Testis (tissue), 2 donors: ENCODE measurements at regions not wholly inside any gene's neighbourhood (a gene's known extent, or its start where the extent isn't known, plus 50 kb on each side); places are given as distances from the start of the nearest gene placed in this dataset.

Source experiments
- DNase-seq: peaks from one replicate; pipeline ENCODE4 v3.0.0-alpha.2; 2019
- H3K27ac ChIP-seq, 2 donors: fragments of 200-600 bp; sonication (generic); one replicate each; pipeline ENCODE4 v1.5.1; 2019
- H3K27me3 ChIP-seq: fragments of 200-600 bp; sonication (generic); one replicate; pipeline ENCODE4 v1.5.1; 2019
- H3K36me3 ChIP-seq: fragments of 200-600 bp; sonication (generic); one replicate; pipeline ENCODE4 v1.5.1; 2017; ENCODE audit warnings: low read depth; ENCODE audit errors: missing control alignments
- H3K4me1 ChIP-seq: fragments of 200-600 bp; sonication (generic); one replicate; pipeline ENCODE4 v1.5.1; 2019
- H3K4me3 ChIP-seq, 2 donors: fragments of 200-600 bp; sonication (generic); one replicate each; pipeline ENCODE4 v1.5.1; 2017 to 2019
- H3K9me3 ChIP-seq: fragments of 200-600 bp; sonication (generic); one replicate; pipeline ENCODE4 v1.5.1; 2017
- CTCF ChIP-seq, 3 experiments: fragments of 450-650 bp in 2 of 3; fragments of 200-600 bp in 1 of 3; sonication (generic) in 1 of 3; IDR thresholded peaks; one replicate each; pipeline ENCODE4 v1.5.1; 2016 to 2019; ENCODE audit warnings: antibody characterized with exemption in 3 of 3, mild to moderate bottlenecking in 2 of 3, moderate library complexity in 1 of 3
- POLR2A ChIP-seq: fragments of 450-650 bp; IDR thresholded peaks from one replicate; pipeline ENCODE4 v1.6.1; 2017; ENCODE audit warnings: antibody characterized with exemption, mild to moderate bottlenecking, moderate library complexity
- WGBS, 2 donors: methylation state at CpG; one replicate each; pipeline ENCODE4 v1.1.5; 2018; 5-methylcytosine and 5-hydroxymethylcytosine counted together
- intact Hi-C: fragments of 100-400 bp; cut with DNase I; formaldehyde crosslinking; loops from one replicate; pipeline ENCODE4 v1.15.1; 2023; ENCODE audit warnings: low total_unique reads

DNA sequence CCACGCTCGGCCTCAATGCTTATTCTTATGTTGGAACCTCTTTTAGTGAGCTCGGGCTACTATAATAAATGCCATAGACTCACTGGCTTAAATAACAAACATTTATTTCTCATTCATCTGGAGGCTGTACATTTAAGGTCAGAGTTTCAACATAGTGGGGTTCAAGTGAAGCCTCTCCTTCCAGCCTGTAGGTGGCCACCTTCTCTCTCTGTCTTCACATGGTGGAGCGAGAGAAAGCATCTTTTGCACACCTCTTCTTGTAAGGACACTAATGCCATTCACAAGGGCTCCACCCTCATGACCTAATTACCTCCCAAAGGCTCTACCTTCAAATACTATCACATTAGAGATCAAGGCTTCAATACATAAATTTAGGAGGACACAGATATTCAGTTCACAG, 520.3 kb upstream of the EPHA6 start:
- H3K4me3 ChIP-seq: no peak overlapping the region

DNA sequence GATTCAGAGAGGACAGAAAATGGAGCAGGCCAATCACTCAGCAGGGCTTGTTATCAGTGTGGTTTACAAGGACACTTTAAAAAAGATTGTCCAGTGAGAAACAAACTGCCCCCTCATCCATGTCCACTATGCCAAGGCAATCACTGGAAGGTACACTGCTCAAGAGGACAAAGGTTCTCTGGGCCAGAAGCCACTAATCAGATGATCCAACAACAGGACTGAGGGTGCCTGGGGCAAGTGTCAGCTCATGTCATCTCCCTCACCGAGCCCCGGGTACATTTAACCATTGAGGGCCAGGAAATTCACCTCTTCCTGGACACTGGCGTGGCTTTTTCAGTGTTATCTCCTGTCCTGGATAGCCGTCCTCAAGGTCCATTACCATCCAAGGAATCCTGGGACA, 513.7 kb upstream of the EPHA6 start:
- H3K36me3 ChIP-seq: no peaks in the 10 kb centered on the region
- DNase-seq: no peak
- WGBS, 2 donors: 74 to 87% methylated on average over 4 of the region's 4 CpGs
- intact Hi-C loops: no loop called here
- TF ChIP-seq POLR2A (no peak), CTCF (IDR thresholded peaks at IDR 0.05) (no peak)
- H3K4me3 ChIP-seq: no peak overlapping the region
- no peaks in the 10 kb centered on the region for H3K4me1 ChIP-seq
- no peak overlapping the region for H3K27ac ChIP-seq
- H3K27me3 ChIP-seq: no peaks in the 10 kb centered on the region
- H3K9me3 ChIP-seq: no peaks in the 10 kb centered on the region

More for the DNA sequence above, 520.3 kb upstream of the EPHA6 start:
- TF ChIP-seq CTCF (IDR thresholded peaks at IDR 0.05) (no peak), POLR2A (no peak)
- intact Hi-C loops: no loop called here
- 91 to 99% methylated on average over 4 of the region's 4 CpGs for WGBS, 2 donors
- H3K9me3 ChIP-seq: no peaks in the 10 kb centered on the region
- no peaks in the 10 kb centered on the region for H3K4me1 ChIP-seq
- no peaks in the 10 kb centered on the region for H3K27me3 ChIP-seq
- no peak for DNase-seq
- H3K27ac ChIP-seq: no peak overlapping the region
- H3K36me3 ChIP-seq: no peaks in the 10 kb centered on the region

DNA sequence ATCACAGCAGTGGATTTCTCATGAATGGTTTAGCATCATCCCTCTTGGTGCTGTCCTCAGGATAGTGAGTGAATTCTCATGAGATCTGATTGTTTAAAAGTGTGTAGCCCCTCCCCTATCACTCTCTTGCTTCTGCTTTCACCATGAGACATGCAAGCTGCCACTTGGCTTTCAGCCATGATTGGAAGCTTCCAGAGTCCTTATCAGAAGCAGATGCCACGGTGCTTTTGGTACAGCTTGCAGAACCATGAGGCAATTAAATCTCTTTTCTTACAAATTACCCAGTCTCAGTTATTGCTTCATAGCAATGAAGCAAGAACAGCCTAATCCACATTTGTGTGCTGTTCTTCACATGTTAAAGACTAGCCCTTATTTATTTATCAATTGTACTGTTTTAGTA, 495.2 kb upstream of the EPHA6 start:
- Histone ChIP-seq H3K27ac (no peak overlapping the region), H3K9me3 (no peaks in the 10 kb centered on the region), H3K4me3 (no peak overlapping the region), H3K36me3 (no peaks in the 10 kb centered on the region), H3K4me1 (no peaks in the 10 kb centered on the region), H3K27me3 (no peaks in the 10 kb centered on the region)
- no peak for DNase-seq
- WGBS, 2 donors: 4 to 30% methylated on average over 1 of the region's 1 CpG
- intact Hi-C loops: no loop called here
- TF ChIP-seq CTCF (IDR thresholded peaks at IDR 0.05): no peak
- TF ChIP-seq POLR2A: no peak

DNA sequence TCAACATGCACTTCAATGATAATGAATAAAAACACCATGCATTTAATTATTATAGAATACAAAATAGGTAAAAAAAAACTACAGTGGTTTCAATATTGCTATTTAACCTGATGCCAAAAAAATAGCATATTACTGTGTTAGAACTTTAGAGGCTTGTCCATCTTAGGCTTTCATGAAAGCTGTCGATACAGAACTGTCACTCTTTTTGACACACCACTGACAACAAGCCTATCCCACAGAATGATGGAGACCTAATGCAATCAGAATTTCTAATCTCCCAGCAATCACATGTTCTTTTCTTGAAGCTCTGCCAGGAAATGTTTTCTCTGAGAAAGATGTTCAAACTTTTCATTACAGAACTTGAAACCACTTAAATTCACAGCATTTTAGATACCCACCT, 490.3 kb upstream of the EPHA6 start:
- 96 to 100% methylated on average over 1 of the region's 1 CpG for WGBS, 2 donors
- no peak for TF ChIP-seq CTCF (IDR thresholded peaks at IDR 0.05)
- TF ChIP-seq POLR2A: no peak
- no peak for DNase-seq
- Histone ChIP-seq H3K4me3 (no peak overlapping the region), H3K36me3 (no peaks in the 10 kb centered on the region), H3K27me3 (no peaks in the 10 kb centered on the region), H3K27ac (no peak overlapping the region), H3K9me3 (no peaks in the 10 kb centered on the region), H3K4me1 (no peaks in the 10 kb centered on the region)
- intact Hi-C loops: no loop called here

DNA sequence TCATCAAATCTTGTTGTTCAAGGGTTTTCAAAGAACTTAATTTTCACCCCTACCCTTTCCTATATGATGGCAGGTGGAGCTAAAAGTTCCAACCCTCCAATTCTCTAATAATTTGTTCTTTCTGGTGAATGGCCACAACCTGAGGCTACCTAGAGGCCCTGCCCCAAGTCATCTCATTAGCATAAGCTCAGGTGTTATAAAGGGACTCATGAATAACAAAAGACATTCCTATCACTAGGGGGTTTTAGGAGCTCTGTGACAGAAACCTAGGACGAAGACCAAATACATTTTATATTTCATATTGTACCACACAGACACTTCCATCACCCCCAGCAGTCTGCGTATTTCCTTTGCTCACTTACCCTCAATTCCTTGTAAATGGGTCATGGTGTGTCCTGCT, 483.6 kb upstream of the EPHA6 start:
- WGBS, 2 donors: 33 to 66% methylated on average over 2 of the region's 2 CpGs

More for the DNA sequence above, 483.6 kb upstream of the EPHA6 start:
- Histone ChIP-seq H3K27me3 (no peaks in the 10 kb centered on the region), H3K4me1 (no peaks in the 10 kb centered on the region), H3K27ac (no peak overlapping the region), H3K36me3 (no peaks in the 10 kb centered on the region), H3K9me3 (no peaks in the 10 kb centered on the region), H3K4me3 (no peak overlapping the region)
- intact Hi-C loops: no loop called here
- DNase-seq: no peak
- TF ChIP-seq CTCF (IDR thresholded peaks at IDR 0.05) (no peak), POLR2A (no peak)
